ENCODE measurements at regions not wholly inside any gene's neighbourhood (a gene's known extent, or its start where the extent isn't known, plus 50 kb on each side); places are given as distances from the start of the nearest gene placed in this dataset.
A peak's percentile ranks its signal among the peaks of the same experiment; 100 is the strongest.

DNA sequence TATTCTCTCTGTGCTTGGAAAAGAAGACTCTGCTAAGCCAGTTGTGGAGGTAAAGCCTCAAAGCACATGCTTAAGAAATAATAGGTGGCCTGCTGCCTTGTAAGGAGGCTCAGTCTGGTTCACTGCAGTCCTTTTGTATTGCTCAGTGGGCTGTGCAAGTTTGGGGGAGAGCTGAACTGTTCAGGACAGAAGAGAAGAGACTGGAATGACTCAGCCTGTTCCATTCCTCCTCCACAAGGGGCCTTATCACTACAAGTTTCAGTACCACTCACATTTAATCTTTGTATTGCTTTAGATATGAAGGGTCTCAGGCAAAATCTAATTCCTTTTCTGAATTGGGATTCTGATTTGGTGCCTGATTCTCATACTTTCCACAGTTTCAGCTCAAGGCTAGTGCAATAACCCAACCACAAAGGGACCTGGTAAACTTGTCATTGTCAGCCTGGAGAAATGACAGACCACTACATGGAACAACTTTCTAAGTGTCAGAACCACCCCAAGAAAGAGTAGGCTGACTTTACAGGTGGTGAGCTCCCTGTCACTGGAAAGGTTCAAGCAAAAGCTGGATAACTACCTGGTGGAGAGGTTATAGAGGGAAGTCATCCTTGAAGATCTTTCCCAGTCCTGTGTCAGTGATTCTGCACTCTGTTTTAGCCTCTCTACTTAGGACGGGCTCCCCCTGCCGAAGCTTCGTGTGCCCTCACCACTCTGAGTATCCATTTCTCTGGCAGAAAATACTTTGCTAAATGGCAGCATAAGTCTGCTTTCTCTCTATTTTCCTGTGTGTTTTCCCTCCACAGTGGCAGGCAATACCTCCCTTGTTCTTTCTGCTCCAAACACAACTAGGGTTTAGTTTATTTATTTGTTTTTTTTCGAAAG, 162.9 kb upstream of the GJB5 start:
- 1% methylated on average over 4 of the region's 4 CpGs for WGBS (ENCODE audit: insufficient coverage, low coverage, missing lambda C conversion rate)
- no peak overlapping the region for H2AFZ ChIP-seq (ENCODE audit: low read depth, low read length)
- no peaks in the 10 kb centered on the region for H3K4me1 ChIP-seq (replicated peaks in 1 of 2; ENCODE audit: control insufficient read depth in 2 of 2, insufficient read depth in 2 of 2, low read length in 2 of 2)
- in situ Hi-C loops (cut with MboI): no loop called here
- DNase-seq (ENCODE audit: extremely low read depth in 1 of 4, low spot score in 3 of 4) (peak in 1 of 4 experiments; percentile 14), ATAC-seq (peak; percentile 72), FAIRE-seq (peak; percentile 32)
- H3K4me2 ChIP-seq (ENCODE audit: insufficient read depth, low read length): no peak overlapping the region
- no peaks in the 10 kb centered on the region; the same call in 1 of the 2 replicates for H4K20me1 ChIP-seq (replicated peaks; ENCODE audit: control insufficient read depth, insufficient read depth, low read length)
- no peaks in the 10 kb centered on the region for H3K79me2 ChIP-seq (ENCODE audit: control insufficient read depth, insufficient read depth, low read length)
- H3K9me1 ChIP-seq (ENCODE audit: control insufficient read depth, insufficient read depth, low read length): no peaks in the 10 kb centered on the region
- H3K9ac ChIP-seq (ENCODE audit: insufficient read depth in 1 of 2, low read depth in 2 of 2, low read length in 2 of 2): no peak overlapping the region
- no peaks in the 10 kb centered on the region for H3K27me3 ChIP-seq (ENCODE audit: control insufficient read depth in 2 of 2, insufficient read depth in 2 of 2, low read length in 2 of 2)
- H3K4me3 ChIP-seq: no peak overlapping the region
- BruUV-seq (replicated peaks): no TSS peak
- H3K9me3 ChIP-seq (replicated peaks; ENCODE audit: control insufficient read depth, insufficient read depth, low read depth, low read length): no peaks in the 10 kb centered on the region
- H3K27ac ChIP-seq (ENCODE audit: extremely low read depth, low read depth, low read length): no peak overlapping the region
- CTCF ChIA-PET (ENCODE audit: low intra/inter-chr PET ratio): no interaction called here
- POLR2A ChIA-PET: interaction anchor here (0.5 kb wide), 1 partner anchor 593 kb away, joined by 3 read pairs; no protein-coding TSS in a partner anchor
- no peak for TF ChIP-seq HEY1 (CRISPR knock-in tag; IDR thresholded peaks at IDR 0.05; ENCODE audit: borderline replicate concordance)
- peak; percentile 43; the same call in 1 of the 2 replicates for TF ChIP-seq NFE2 (IDR thresholded peaks at IDR 0.05; ENCODE audit: low read depth)
- TF ChIP-seq, protein P1, sequence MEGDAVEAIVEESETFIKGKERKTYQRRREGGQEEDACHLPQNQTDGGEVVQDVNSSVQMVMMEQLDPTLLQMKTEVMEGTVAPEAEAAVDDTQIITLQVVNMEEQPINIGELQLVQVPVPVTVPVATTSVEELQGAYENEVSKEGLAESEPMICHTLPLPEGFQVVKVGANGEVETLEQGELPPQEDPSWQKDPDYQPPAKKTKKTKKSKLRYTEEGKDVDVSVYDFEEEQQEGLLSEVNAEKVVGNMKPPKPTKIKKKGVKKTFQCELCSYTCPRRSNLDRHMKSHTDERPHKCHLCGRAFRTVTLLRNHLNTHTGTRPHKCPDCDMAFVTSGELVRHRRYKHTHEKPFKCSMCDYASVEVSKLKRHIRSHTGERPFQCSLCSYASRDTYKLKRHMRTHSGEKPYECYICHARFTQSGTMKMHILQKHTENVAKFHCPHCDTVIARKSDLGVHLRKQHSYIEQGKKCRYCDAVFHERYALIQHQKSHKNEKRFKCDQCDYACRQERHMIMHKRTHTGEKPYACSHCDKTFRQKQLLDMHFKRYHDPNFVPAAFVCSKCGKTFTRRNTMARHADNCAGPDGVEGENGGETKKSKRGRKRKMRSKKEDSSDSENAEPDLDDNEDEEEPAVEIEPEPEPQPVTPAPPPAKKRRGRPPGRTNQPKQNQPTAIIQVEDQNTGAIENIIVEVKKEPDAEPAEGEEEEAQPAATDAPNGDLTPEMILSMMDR (IDR thresholded peaks at IDR 0.05 in 2 of 3, conservative IDR thresholded peaks at IDR 0.05 in 1 of 3; ENCODE audit: insufficient read depth in 2 of 3, low read depth in 1 of 3, low read length in 3 of 3): peak; percentile 27 to 40 (median 36); a peak in 4 of 6 replicates
- no peak for TF ChIP-seq ZNF146 (CRISPR knock-in tag; IDR thresholded peaks at IDR 0.05; ENCODE audit: unreplicated experiment)
- TF ChIP-seq, protein P2, sequence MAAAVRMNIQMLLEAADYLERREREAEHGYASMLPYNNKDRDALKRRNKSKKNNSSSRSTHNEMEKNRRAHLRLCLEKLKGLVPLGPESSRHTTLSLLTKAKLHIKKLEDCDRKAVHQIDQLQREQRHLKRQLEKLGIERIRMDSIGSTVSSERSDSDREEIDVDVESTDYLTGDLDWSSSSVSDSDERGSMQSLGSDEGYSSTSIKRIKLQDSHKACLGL (CRISPR knock-in tag; IDR thresholded peaks at IDR 0.05; ENCODE audit: borderline replicate concordance, poor library complexity, severe bottlenecking): no peak
- TF ChIP-seq RAD21 (CRISPR knock-in tag; conservative IDR thresholded peaks at IDR 0.05 in 1 of 2, IDR thresholded peaks at IDR 0.05 in 1 of 2): peak in 1 of 2 experiments; percentile 24; a peak in 2 of 4 replicates
- TF ChIP-seq POU5F1 (IDR thresholded peaks at IDR 0.05; ENCODE audit: borderline replicate concordance, low read depth, low read length, partially characterized antibody): no peak
- intact Hi-C loops (cut with micrococcal nuclease): no loop called here
- H3K36me3 ChIP-seq (ENCODE audit: control insufficient read depth, insufficient read depth, low read length): no peaks in the 10 kb centered on the region

Measured in K562 (cell line).